DND-41 (cell line): ENCODE measurements at regions not wholly inside any gene's neighbourhood (a gene's known extent, or its start where the extent isn't known, plus 50 kb on each side); places are given as distances from the start of the nearest gene placed in this dataset.

Experiments used
- ATAC-seq: fragments of 200-7000 bp; cut with Tn5 transposase; 3 replicates; pipeline ENCODE4 v1.9.1; 2021; ENCODE audit warnings: low read depth; ENCODE audit not compliant: insufficient read depth
- DNase-seq: peaks from one replicate; pipeline ENCODE4 v3.0.0-alpha.2; 2020
- H2AFZ ChIP-seq: 2 replicates; pipeline ENCODE4 v1.6.0; 2012; ENCODE audit warnings: low read depth, low read length
- H3K27ac ChIP-seq: 2 replicates; pipeline ENCODE4 v1.5.1; 2012; ENCODE audit warnings: low read length, inconsistent platforms
- H3K27me3 ChIP-seq: fragments of 200-600 bp; sonication (generic); 2 replicates; pipeline ENCODE4 v1.6.0; 2012; ENCODE audit warnings: low read length, mild to moderate bottlenecking, inconsistent platforms; ENCODE audit not compliant: insufficient read depth, poor library complexity
- H3K36me3 ChIP-seq: 2 replicates; pipeline ENCODE4 v1.5.1; 2012; ENCODE audit warnings: low read length, inconsistent platforms; ENCODE audit not compliant: insufficient read depth
- H3K4me1 ChIP-seq: 2 replicates; pipeline ENCODE4 v1.5.1; 2012; ENCODE audit warnings: mild to moderate bottlenecking, low read length; ENCODE audit not compliant: insufficient read depth
- H3K4me2 ChIP-seq: 2 replicates; pipeline ENCODE4 v1.6.0; 2012; ENCODE audit warnings: mild to moderate bottlenecking, moderate library complexity, low read length, inconsistent platforms; ENCODE audit not compliant: insufficient read depth
- H3K4me3 ChIP-seq, 2 experiments: fragments of 200-600 bp in 1 of 2; shearing (Covaris generic) in 1 of 2; 2 replicates each; pipeline ENCODE4 v1.5.1; 2012 to 2016; ENCODE audit warnings: inconsistent platforms in 2 of 2, low read length in 2 of 2, mild to moderate bottlenecking in 2 of 2, low read depth in 1 of 2, moderate library complexity in 1 of 2
- H3K79me2 ChIP-seq: 2 replicates; pipeline ENCODE4 v1.6.0; 2012; ENCODE audit warnings: low read length, inconsistent platforms; ENCODE audit not compliant: insufficient read depth
- H3K9ac ChIP-seq: 2 replicates; pipeline ENCODE4 v1.6.0; 2012; ENCODE audit warnings: low read depth, mild to moderate bottlenecking, inconsistent platforms, low read length, moderate library complexity
- H3K9me3 ChIP-seq: 2 replicates; pipeline ENCODE4 v1.5.1; 2012; ENCODE audit warnings: low read length, moderate library complexity, mild to moderate bottlenecking, inconsistent platforms; ENCODE audit not compliant: insufficient read depth, severe bottlenecking
- H4K20me1 ChIP-seq: 2 replicates; pipeline ENCODE4 v1.6.0; 2012; ENCODE audit warnings: low read length; ENCODE audit not compliant: insufficient read depth
- CTCF ChIP-seq: IDR thresholded peaks from 2 replicates; pipeline ENCODE4 v1.5.1; 2012; ENCODE audit warnings: borderline replicate concordance, low read length, moderate library complexity, mild to moderate bottlenecking; ENCODE audit not compliant: poor library complexity, severe bottlenecking; ENCODE audit errors: extremely low read depth
- EZH2 ChIP-seq: IDR thresholded peaks from 3 replicates; pipeline ENCODE4 v1.6.1; 2012; ENCODE audit warnings: borderline replicate concordance, low read depth, mild to moderate bottlenecking, moderate library complexity, low read length, inconsistent platforms; ENCODE audit not compliant: severe bottlenecking

- TF ChIP-seq EZH2: no peak
- TF ChIP-seq CTCF: no peak
- H3K9me3 ChIP-seq: no peaks in the 10 kb centered on the region
- no peak overlapping the region for H2AFZ ChIP-seq
- no peaks in the 10 kb centered on the region for H4K20me1 ChIP-seq
- H3K4me3 ChIP-seq: no peak overlapping the region
- no peak overlapping the region for H3K4me2 ChIP-seq
- H3K79me2 ChIP-seq: no peaks in the 10 kb centered on the region
- no peaks in the 10 kb centered on the region for H3K27me3 ChIP-seq
- H3K27ac ChIP-seq: no peak overlapping the region
- no peaks in the 10 kb centered on the region for H3K36me3 ChIP-seq
- H3K4me1 ChIP-seq: no peaks in the 10 kb centered on the region
- ATAC-seq (no peak), DNase-seq (no peak)
- no peak overlapping the region for H3K9ac ChIP-seq
These were observed 314.4 kb downstream of the GRB14 start for GRCh38 chr2:164306872-164307271.

- H3K36me3 ChIP-seq: no peaks in the 10 kb centered on the region
- H3K27me3 ChIP-seq: no peaks in the 10 kb centered on the region
- H3K4me3 ChIP-seq: no peak overlapping the region
- H3K4me2 ChIP-seq: no peak overlapping the region
- no peak overlapping the region for H2AFZ ChIP-seq
- H3K27ac ChIP-seq: no peak overlapping the region
- DNase-seq: no peak
- H4K20me1 ChIP-seq: no peaks in the 10 kb centered on the region
- TF ChIP-seq CTCF: no peak
- ATAC-seq: no peak
- no peaks in the 10 kb centered on the region for H3K4me1 ChIP-seq
- no peak overlapping the region for H3K9ac ChIP-seq
- no peaks in the 10 kb centered on the region for H3K79me2 ChIP-seq
- H3K9me3 ChIP-seq: no peaks in the 10 kb centered on the region
These were observed 318.5 kb downstream of the GRB14 start for GRCh38 chr2:164302786-164303185.

GRCh38 chr2:164288235-164288634 lies 333.0 kb downstream of the GRB14 start:
- no peaks in the 10 kb centered on the region for H3K4me1 ChIP-seq
- H3K27ac ChIP-seq: no peak overlapping the region
- H3K27me3 ChIP-seq: no peaks in the 10 kb centered on the region
- H3K9me3 ChIP-seq: no peaks in the 10 kb centered on the region
- H3K9ac ChIP-seq: no peak overlapping the region
- no peak for ATAC-seq
- H2AFZ ChIP-seq: no peak overlapping the region
- no peak overlapping the region for H3K4me3 ChIP-seq
- DNase-seq: no peak
- H3K36me3 ChIP-seq: no peaks in the 10 kb centered on the region
- no peak for TF ChIP-seq CTCF
- TF ChIP-seq EZH2: no peak
- H3K4me2 ChIP-seq: no peak overlapping the region
- H4K20me1 ChIP-seq: no peaks in the 10 kb centered on the region
- H3K79me2 ChIP-seq: no peaks in the 10 kb centered on the region

- no peak overlapping the region for H2AFZ ChIP-seq
- H3K27ac ChIP-seq: no peak overlapping the region
- H3K4me2 ChIP-seq: no peak overlapping the region
- no peaks in the 10 kb centered on the region for H3K36me3 ChIP-seq
- H3K4me3 ChIP-seq: no peak overlapping the region
- H3K9ac ChIP-seq: no peak overlapping the region
- TF ChIP-seq CTCF (no peak), EZH2 (no peak)
- H3K4me1 ChIP-seq: no peaks in the 10 kb centered on the region
- DNase-seq: no peak
- no peaks in the 10 kb centered on the region for H4K20me1 ChIP-seq
- no peaks in the 10 kb centered on the region for H3K9me3 ChIP-seq
- no peaks in the 10 kb centered on the region for H3K27me3 ChIP-seq
- H3K79me2 ChIP-seq: no peaks in the 10 kb centered on the region
- no peak for ATAC-seq
These were observed 334.2 kb downstream of the GRB14 start for GRCh38 chr2:164287056-164287455.
